Fibroblast of lung (primary cell): ENCODE measurements at regions not wholly inside any gene's neighbourhood (a gene's known extent, or its start where the extent isn't known, plus 50 kb on each side); places are given as distances from the start of the nearest gene placed in this dataset.

ENCODE experiments used
- DNase-seq, 2 donors: peaks; one replicate each; pipeline versions ENCODE4 v3.0.0 to v3.0.0-alpha.2; 2010; ENCODE audit warnings: low read depth in 2 of 2
- H2AFZ ChIP-seq: 2 replicates; pipeline ENCODE4 v1.5.1; 2012; ENCODE audit warnings: low read length, control low read depth, inconsistent platforms
- H3K27ac ChIP-seq: 2 replicates; pipeline ENCODE4 v1.5.1; 2011; ENCODE audit warnings: low read length, control low read depth; ENCODE audit not compliant: insufficient read depth
- H3K27me3 ChIP-seq: 2 replicates; pipeline ENCODE4 v1.5.1; 2011; ENCODE audit warnings: mild to moderate bottlenecking, low read length; ENCODE audit not compliant: control insufficient read depth, insufficient read depth
- H3K36me3 ChIP-seq: 2 replicates; pipeline ENCODE4 v1.5.1; 2011; ENCODE audit warnings: low read length; ENCODE audit not compliant: control insufficient read depth, insufficient read depth
- H3K4me1 ChIP-seq: 2 replicates; pipeline ENCODE4 v1.5.1; 2011; ENCODE audit warnings: low read length; ENCODE audit not compliant: control insufficient read depth, insufficient read depth; ENCODE audit errors: extremely low read depth
- H3K4me2 ChIP-seq: 2 replicates; pipeline ENCODE4 v1.5.1; 2011; ENCODE audit warnings: low read length, control low read depth; ENCODE audit not compliant: insufficient read depth; ENCODE audit errors: extremely low read depth
- H3K4me3 ChIP-seq, 4 experiments: fragments of 200-600 bp in 1 of 4; sonication (generic) in 1 of 4; replicated peaks in 1 of 4; 2 replicates each; pipeline ENCODE4 v1.5.1; 2011 to 2016; ENCODE audit warnings: low read length in 4 of 4, low read depth in 3 of 4, mild to moderate bottlenecking in 3 of 4, control low read depth in 2 of 4, inconsistent platforms in 1 of 4, mixed read lengths in 1 of 4; ENCODE audit not compliant: insufficient read depth in 1 of 4; ENCODE audit errors: control extremely low read depth in 1 of 4
- H3K79me2 ChIP-seq: 2 replicates; pipeline ENCODE4 v1.5.1; 2012; ENCODE audit warnings: mild to moderate bottlenecking, low read length, inconsistent platforms; ENCODE audit not compliant: control insufficient read depth, insufficient read depth
- H3K9ac ChIP-seq: 2 replicates; pipeline ENCODE4 v1.5.1; 2011; ENCODE audit warnings: mild to moderate bottlenecking, low read length, control low read depth; ENCODE audit not compliant: insufficient read depth
- H3K9me3 ChIP-seq: 2 replicates; pipeline ENCODE4 v1.5.1; 2012; ENCODE audit warnings: low read depth, low read length; ENCODE audit not compliant: control insufficient read depth, insufficient read depth
- H4K20me1 ChIP-seq: 2 replicates; pipeline ENCODE4 v1.5.1; 2011; ENCODE audit warnings: low read length; ENCODE audit not compliant: control insufficient read depth, insufficient read depth; ENCODE audit errors: extremely low read depth
- CTCF ChIP-seq, 2 donors: IDR thresholded peaks in 1 of 2; conservative IDR thresholded peaks in 1 of 2; 1 replicate in 1 of 2; 2 replicates in 1 of 2; pipeline ENCODE4 v1.5.1; 2011 to 2012; ENCODE audit warnings: low read length in 2 of 2, control low read depth in 1 of 2, inconsistent platforms in 1 of 2, low read depth in 1 of 2, mild to moderate bottlenecking in 1 of 2
- EZH2 ChIP-seq: IDR thresholded peaks from 2 replicates; pipeline ENCODE4 v1.5.1; 2012; ENCODE audit warnings: low read length, control low read depth, mild to moderate bottlenecking; ENCODE audit errors: missing control alignments

DNA sequence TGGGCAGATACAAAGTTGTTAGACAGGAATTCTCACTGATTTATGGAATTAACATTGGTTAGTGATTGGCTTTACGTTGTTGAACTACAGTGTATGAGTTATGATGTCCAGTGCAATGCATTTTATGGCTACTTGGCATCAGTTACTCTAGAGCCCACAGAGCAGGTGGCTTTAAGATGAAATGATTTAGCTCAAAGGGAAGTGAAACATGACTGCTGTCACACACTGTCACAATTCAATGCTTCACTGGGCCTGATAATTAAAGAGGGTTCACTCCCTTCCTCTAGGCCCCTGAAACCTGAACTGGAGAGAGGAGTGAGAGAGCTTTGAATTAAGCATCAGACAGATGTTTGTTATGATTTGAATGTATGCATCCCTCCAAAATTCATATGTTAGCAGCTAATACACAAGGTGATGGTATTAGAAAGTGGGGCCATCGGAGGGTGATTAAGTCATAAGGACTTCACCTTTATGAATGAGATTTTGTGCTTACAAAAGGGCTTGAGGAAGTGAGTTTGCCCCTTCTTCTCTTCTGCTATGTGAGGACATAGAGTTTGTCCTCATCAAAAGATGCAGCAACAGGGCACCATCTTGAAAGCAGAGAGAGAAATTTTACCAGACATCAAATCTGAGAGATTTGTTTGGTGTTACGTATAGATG, 175.8 kb upstream of the GRIN2B start:
- Histone ChIP-seq H3K4me2 (no peak overlapping the region), H3K27ac (no peak overlapping the region), H3K9me3 (no peaks in the 10 kb centered on the region), H3K4me3 (no peak overlapping the region), H4K20me1 (no peaks in the 10 kb centered on the region), H3K27me3 (no peaks in the 10 kb centered on the region), H3K9ac (no peak overlapping the region), H3K36me3 (no peaks in the 10 kb centered on the region), H3K79me2 (no peaks in the 10 kb centered on the region), H3K4me1 (no peaks in the 10 kb centered on the region), H2AFZ (no peak overlapping the region)
- DNase-seq, result no peak
- TF ChIP-seq CTCF (conservative IDR thresholded peaks at IDR 0.05 in 1 of 2, IDR thresholded peaks at IDR 0.05 in 1 of 2; ENCODE audit: low read depth in 1 of 2, low read length in 2 of 2), result no peak
- no peak for TF ChIP-seq EZH2

GRCh38 chr12:14164266-14164665, 182.9 kb upstream of the GRIN2B start:
- H3K79me2 ChIP-seq, result no peaks in the 10 kb centered on the region
- no peak overlapping the region for H2AFZ ChIP-seq
- H3K27ac ChIP-seq, result no peak overlapping the region

DNA sequence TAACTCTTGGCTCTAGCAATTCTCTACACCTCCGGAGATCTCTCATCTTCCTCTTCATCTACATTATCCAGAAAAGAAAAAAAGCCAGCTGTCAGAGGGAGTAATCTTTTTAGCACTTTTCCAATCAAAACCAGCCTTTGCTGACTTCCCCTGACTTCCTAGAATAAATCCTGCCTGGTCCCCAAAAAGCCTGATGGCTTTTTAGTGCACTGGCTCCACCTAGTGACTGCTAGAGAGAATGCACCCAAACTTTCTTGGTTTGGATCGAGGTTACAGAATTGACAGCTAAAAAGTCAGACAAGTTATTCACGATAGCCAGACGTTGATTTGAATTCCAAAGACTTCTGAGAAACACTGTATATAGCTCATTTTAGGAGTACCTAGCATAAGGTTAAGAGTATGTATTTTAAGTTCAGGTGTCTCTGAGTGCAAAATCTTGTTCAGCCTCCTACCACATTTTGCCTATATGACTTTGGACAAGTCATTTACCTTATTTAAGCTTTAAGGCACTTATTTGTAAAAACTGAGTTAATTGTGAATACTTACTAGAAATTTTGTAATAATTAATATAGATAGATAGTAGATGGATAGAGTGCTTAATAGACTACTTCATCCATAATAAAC, 185.7 kb upstream of the GRIN2B start:
- H3K9me3 ChIP-seq, result no peaks in the 10 kb centered on the region
- H3K27me3 ChIP-seq, result no peaks in the 10 kb centered on the region
- H3K27ac ChIP-seq, result no peak overlapping the region
- H2AFZ ChIP-seq, result no peak overlapping the region
- H3K36me3 ChIP-seq, result no peaks in the 10 kb centered on the region
- no peak overlapping the region for H3K4me3 ChIP-seq
- H3K9ac ChIP-seq, result no peak overlapping the region
- no peaks in the 10 kb centered on the region for H3K79me2 ChIP-seq
- no peaks in the 10 kb centered on the region for H4K20me1 ChIP-seq
- no peaks in the 10 kb centered on the region for H3K4me1 ChIP-seq
- TF ChIP-seq EZH2, result no peak
- peak; percentile 99 for TF ChIP-seq CTCF (conservative IDR thresholded peaks at IDR 0.05 in 1 of 2, IDR thresholded peaks at IDR 0.05 in 1 of 2; ENCODE audit: low read depth in 1 of 2, low read length in 2 of 2)
- peak; percentile 18 to 61 for DNase-seq
- no peak overlapping the region for H3K4me2 ChIP-seq

More at GRCh38 chr12:14164266-14164665, 182.9 kb upstream of the GRIN2B start:
- Histone ChIP-seq H3K4me1 (no peaks in the 10 kb centered on the region), H3K27me3 (no peaks in the 10 kb centered on the region), H3K36me3 (no peaks in the 10 kb centered on the region), H3K4me3 (no peak overlapping the region), H4K20me1 (no peaks in the 10 kb centered on the region), H3K9ac (no peak overlapping the region), H3K9me3 (no peaks in the 10 kb centered on the region), H3K4me2 (no peak overlapping the region)
- no peak for DNase-seq
- TF ChIP-seq EZH2 (no peak), CTCF (conservative IDR thresholded peaks at IDR 0.05 in 1 of 2, IDR thresholded peaks at IDR 0.05 in 1 of 2; ENCODE audit: low read depth in 1 of 2, low read length in 2 of 2) (no peak)
